Progenitor cell of endocrine pancreas (in vitro differentiated cells): ENCODE measurements at regions not wholly inside any gene's neighbourhood (a gene's known extent, or its start where the extent isn't known, plus 50 kb on each side); places are given as distances from the start of the nearest gene placed in this dataset.

ENCODE experiments used
- DNase-seq: peaks from one replicate; pipeline ENCODE4 v3.0.0; 2021; ENCODE audit warnings: low spot score; ENCODE audit not compliant: unreplicated experiment
- H3K27ac Mint-ChIP-seq: 2 replicates; pipeline ENCODE4 v1.8.0; 2021; ENCODE audit warnings: mild to moderate bottlenecking, moderate library complexity, mixed read lengths
- H3K27me3 Mint-ChIP-seq: 2 replicates; pipeline ENCODE4 v1.8.0; 2021; ENCODE audit warnings: mixed read lengths
- H3K36me3 Mint-ChIP-seq: 2 replicates; pipeline ENCODE4 v1.8.0; 2022; ENCODE audit warnings: mixed read lengths; ENCODE audit not compliant: insufficient read depth
- H3K4me1 Mint-ChIP-seq: 2 replicates; pipeline ENCODE4 v1.8.0; 2021; ENCODE audit warnings: low read depth, mixed read lengths
- H3K4me3 Mint-ChIP-seq: 2 replicates; pipeline ENCODE4 v1.8.0; 2021; ENCODE audit warnings: low read depth, mild to moderate bottlenecking, moderate library complexity, mixed read lengths
- H3K9me3 Mint-ChIP-seq: 2 replicates; pipeline ENCODE4 v1.8.0; 2021; ENCODE audit warnings: low read depth, mixed read lengths
- TF ChIP-seq, protein P1 (sequence below): fragments of 200-600 bp; sonication (generic); IDR thresholded peaks from one replicate; pipeline ENCODE4 v1.5.0; 2021; ENCODE audit warnings: antibody characterized with exemption, mild to moderate bottlenecking; ENCODE audit not compliant: unreplicated experiment

DNA sequence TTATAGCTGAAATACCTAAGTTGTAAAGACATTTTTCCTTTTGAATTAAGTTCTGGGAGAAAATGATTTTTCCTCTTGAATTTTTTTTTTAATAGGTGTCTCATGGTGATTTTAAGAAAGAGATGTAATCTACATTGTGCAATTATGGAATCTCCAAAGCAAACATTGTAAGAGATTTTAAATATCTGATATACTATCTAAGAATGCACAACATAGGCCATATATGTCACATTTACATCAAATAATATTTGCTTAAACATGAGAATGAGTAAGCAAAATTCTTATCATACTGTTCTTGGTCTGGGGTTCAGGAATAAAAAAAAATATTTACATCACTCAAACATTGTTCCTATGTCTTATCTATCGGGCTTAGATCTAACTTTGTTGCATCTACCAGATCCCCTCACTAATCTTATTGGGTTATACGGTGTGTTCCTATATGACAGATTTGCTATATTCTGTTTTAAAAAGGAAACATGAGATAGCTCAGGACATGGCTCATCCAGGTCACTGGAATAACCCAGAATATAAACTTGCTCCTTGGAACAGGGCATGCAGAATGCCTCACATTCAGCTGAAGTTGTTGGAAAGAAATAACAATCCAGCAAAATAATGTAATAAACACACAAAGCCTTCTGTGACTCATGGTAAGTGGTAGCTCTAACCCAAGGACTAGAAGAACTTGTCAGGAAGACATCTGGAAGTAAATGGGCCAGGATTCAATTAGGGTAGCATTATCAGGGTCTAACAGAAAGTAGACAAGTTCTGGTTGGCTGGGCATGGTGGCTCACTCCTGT is 794.7 kb downstream of the IPMK start:
- DNase-seq = no peak
- no peaks in the 10 kb centered on the region for H3K9me3 Mint-ChIP-seq
- no peak overlapping the region for H3K4me3 Mint-ChIP-seq
- no peaks in the 10 kb centered on the region for H3K36me3 Mint-ChIP-seq
- TF ChIP-seq, protein P1, sequence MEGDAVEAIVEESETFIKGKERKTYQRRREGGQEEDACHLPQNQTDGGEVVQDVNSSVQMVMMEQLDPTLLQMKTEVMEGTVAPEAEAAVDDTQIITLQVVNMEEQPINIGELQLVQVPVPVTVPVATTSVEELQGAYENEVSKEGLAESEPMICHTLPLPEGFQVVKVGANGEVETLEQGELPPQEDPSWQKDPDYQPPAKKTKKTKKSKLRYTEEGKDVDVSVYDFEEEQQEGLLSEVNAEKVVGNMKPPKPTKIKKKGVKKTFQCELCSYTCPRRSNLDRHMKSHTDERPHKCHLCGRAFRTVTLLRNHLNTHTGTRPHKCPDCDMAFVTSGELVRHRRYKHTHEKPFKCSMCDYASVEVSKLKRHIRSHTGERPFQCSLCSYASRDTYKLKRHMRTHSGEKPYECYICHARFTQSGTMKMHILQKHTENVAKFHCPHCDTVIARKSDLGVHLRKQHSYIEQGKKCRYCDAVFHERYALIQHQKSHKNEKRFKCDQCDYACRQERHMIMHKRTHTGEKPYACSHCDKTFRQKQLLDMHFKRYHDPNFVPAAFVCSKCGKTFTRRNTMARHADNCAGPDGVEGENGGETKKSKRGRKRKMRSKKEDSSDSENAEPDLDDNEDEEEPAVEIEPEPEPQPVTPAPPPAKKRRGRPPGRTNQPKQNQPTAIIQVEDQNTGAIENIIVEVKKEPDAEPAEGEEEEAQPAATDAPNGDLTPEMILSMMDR = no peak
- no peak overlapping the region for H3K27ac Mint-ChIP-seq
- H3K27me3 Mint-ChIP-seq = no peaks in the 10 kb centered on the region
- H3K4me1 Mint-ChIP-seq = peaks cover 5% of the 10 kb centered on the region

DNA sequence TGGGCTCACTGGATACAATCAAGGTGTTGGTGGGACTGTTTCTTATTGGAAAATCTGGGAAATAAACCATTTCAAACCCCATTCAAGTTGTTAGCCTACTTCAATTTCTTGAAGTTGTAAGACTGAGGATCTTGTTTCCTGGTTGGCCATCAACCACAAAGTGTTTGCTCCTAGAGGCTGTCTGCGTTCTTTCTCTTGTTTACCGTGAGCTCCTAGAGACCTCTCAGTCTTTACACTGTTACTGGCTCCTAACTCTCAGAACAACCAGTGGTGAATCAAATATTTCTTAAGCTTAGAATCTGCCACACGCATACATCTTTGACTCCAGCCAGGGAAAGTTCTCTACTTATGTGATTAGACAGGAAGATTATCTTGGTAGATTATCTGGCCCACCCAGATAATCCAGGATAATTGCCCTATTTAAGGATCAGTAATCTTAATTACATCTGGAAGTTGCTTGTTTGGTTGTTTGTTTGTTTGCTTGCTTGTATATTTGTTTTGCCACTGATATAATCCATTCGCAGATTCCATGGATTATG is 798.7 kb downstream of the IPMK start:
- TF ChIP-seq, protein P1 = no peak
- H3K27me3 Mint-ChIP-seq = peaks cover 9% of the 10 kb centered on the region
- peaks cover 5% of the 10 kb centered on the region for H3K4me1 Mint-ChIP-seq
- no peak for DNase-seq
- H3K4me3 Mint-ChIP-seq = no peak overlapping the region
- H3K36me3 Mint-ChIP-seq = no peaks in the 10 kb centered on the region
- no peak overlapping the region for H3K27ac Mint-ChIP-seq
- no peaks in the 10 kb centered on the region for H3K9me3 Mint-ChIP-seq

DNA sequence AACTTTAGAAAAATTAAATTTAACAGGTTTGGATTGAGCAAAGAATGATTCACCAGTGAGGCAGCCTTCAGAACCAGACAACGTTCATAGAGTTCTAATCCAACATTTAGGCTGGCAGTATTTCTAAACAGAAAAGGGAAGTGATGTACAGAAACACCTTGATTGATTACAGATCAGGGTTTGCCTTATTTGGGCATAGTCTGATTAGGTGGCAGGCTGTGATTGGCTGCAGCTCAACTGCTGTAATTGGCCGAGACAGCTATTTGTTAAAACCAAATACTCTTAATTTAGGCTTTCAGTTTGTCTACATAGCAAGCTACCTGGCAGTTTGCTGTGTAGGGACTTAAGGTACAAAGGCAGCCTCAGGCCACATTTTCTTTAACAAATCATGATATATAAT is 802.5 kb downstream of the IPMK start:
- H3K36me3 Mint-ChIP-seq = no peaks in the 10 kb centered on the region
- no peak overlapping the region for H3K4me3 Mint-ChIP-seq
- H3K27ac Mint-ChIP-seq = no peak overlapping the region
- no peaks in the 10 kb centered on the region for H3K9me3 Mint-ChIP-seq
- peaks cover 9% of the 10 kb centered on the region for H3K27me3 Mint-ChIP-seq
- TF ChIP-seq, protein P1 = no peak
- peaks cover 5% of the 10 kb centered on the region for H3K4me1 Mint-ChIP-seq
- no peak for DNase-seq

DNA sequence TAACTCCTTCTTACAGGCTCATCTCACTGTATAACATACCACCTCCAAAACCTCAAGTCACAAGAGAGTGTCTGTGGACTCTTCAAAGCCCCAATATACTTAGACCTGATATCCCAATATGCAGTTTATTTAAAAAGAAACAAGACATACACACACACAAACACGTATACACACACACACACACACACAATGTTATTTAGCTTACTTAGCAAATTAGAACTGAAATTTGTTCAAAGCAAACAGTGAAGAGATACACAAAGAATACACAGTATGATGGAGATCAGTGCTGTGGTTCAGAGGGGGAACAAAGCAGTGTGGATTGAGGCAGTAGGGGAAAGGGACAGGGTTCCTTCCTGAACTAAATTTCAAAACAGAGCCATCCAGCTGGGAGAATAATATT is 807.2 kb downstream of the IPMK start:
- Mint-ChIP-seq H3K4me1 (no peaks in the 10 kb centered on the region), H3K27ac (no peak overlapping the region), H3K9me3 (no peaks in the 10 kb centered on the region), H3K27me3 (no peaks in the 10 kb centered on the region), H3K36me3 (no peaks in the 10 kb centered on the region), H3K4me3 (no peak overlapping the region)
- no peak for DNase-seq
- TF ChIP-seq, protein P1 = no peak

DNA sequence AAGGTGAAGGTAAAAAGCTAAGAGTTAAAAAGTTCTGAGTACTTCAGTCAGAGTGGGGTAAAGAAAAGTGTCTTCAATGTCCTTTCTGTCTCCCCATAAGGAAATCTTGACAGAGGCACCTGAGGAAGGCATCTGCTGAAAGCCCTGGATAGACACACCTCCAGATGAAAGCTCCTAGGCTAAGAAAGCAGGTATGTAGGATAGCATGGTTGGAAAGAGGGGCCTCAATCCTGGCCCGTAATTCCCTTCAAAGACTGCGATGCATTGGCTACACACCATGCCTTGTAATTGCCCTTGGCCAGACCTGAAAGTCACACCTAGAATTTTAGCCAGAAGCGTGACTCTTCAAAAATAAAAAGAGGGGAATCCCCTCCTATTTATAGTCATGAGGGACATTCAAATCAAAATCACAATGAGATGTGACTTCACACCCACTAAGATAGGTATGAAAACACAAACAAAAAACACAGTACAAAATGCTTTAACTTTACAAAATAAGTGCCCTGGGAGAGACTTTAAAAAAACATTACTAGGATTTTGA is 809.7 kb downstream of the IPMK start:
- Mint-ChIP-seq H3K36me3 (no peaks in the 10 kb centered on the region), H3K27me3 (no peaks in the 10 kb centered on the region), H3K4me3 (no peak overlapping the region), H3K4me1 (peaks cover 10% of the 10 kb centered on the region), H3K27ac (no peak overlapping the region), H3K9me3 (no peaks in the 10 kb centered on the region)
- no peak for DNase-seq
- TF ChIP-seq, protein P1 = no peak
